HEK293T (cell line): ENCODE measurements at regions not wholly inside any gene's neighbourhood (a gene's known extent, or its start where the extent isn't known, plus 50 kb on each side); places are given as distances from the start of the nearest gene placed in this dataset.
"Not testable (repeated sequence)": the region's sequence is repeated elsewhere in the genome, so short reads cannot be mapped to it uniquely, and the experiment has no call there.

Source experiments
- CTCF ChIA-PET: fragments of 350-600 bp; formaldehyde crosslinking; extraction: SDS; loops from one replicate; lab custom pipeline; 2021; ENCODE audit warnings: antibody characterized with exemption, inconsistent platforms; lab: Yijun Ruan, JAX
- POLR2A ChIA-PET: fragments of 350-600 bp; formaldehyde crosslinking; extraction: SDS; loops from one replicate; lab custom pipeline; 2020; ENCODE audit warnings: antibody characterized with exemption, inconsistent platforms; lab: Yijun Ruan, JAX
- DNase-seq: peaks from one replicate; pipeline ENCODE4 v3.0.0; 2012; ENCODE audit warnings: mixed read lengths; ENCODE audit errors: extremely low spot score
- ARNT ChIP-seq: fragments of 450-650 bp; IDR thresholded peaks from 2 replicates; pipeline ENCODE4 v1.6.1; 2017; ENCODE audit warnings: mild to moderate bottlenecking
- BHLHE40 ChIP-seq: fragments of 450-650 bp; IDR thresholded peaks from 2 replicates; pipeline ENCODE4 v1.6.1; 2016; ENCODE audit warnings: mild to moderate bottlenecking, moderate library complexity, borderline replicate concordance
- CTBP1 ChIP-seq: fragments of 450-650 bp; IDR thresholded peaks from 2 replicates; pipeline ENCODE4 v1.6.1; 2016; ENCODE audit warnings: borderline replicate concordance
- ELF4 ChIP-seq: fragments of 450-650 bp; IDR thresholded peaks from 2 replicates; pipeline ENCODE4 v1.6.1; 2017; ENCODE audit warnings: antibody characterized with exemption
- FOXA1 ChIP-seq: fragments of 450-650 bp; IDR thresholded peaks from 2 replicates; pipeline ENCODE4 v1.6.1; 2016; ENCODE audit warnings: mild to moderate bottlenecking
- FOXK2 ChIP-seq: fragments of 450-650 bp; IDR thresholded peaks from 2 replicates; pipeline ENCODE4 v1.6.1; 2016; ENCODE audit warnings: mild to moderate bottlenecking
- FOXM1 ChIP-seq: fragments of 450-650 bp; IDR thresholded peaks from 2 replicates; pipeline ENCODE4 v1.6.1; 2017; ENCODE audit warnings: mild to moderate bottlenecking, borderline replicate concordance
- HDGF ChIP-seq: fragments of 450-650 bp; IDR thresholded peaks from 2 replicates; pipeline ENCODE4 v1.6.1; 2017; ENCODE audit warnings: antibody characterized with exemption, borderline replicate concordance
- L3MBTL2 ChIP-seq: fragments of 450-650 bp; conservative IDR thresholded peaks from 2 replicates; pipeline ENCODE4 v1.6.1; 2016; ENCODE audit warnings: mild to moderate bottlenecking
- LEF1 ChIP-seq: fragments of 450-650 bp; IDR thresholded peaks from 2 replicates; pipeline ENCODE4 v1.6.1; 2017; ENCODE audit warnings: mild to moderate bottlenecking, borderline replicate concordance
- NFRKB ChIP-seq: fragments of 450-650 bp; IDR thresholded peaks from 2 replicates; pipeline ENCODE4 v1.6.1; 2016; ENCODE audit warnings: mild to moderate bottlenecking, moderate library complexity
- PKNOX1 ChIP-seq: fragments of 450-650 bp; IDR thresholded peaks from 2 replicates; pipeline ENCODE4 v1.6.1; 2016
- SP1 ChIP-seq: fragments of 450-650 bp; IDR thresholded peaks from 2 replicates; pipeline ENCODE4 v1.6.1; 2017
- SUZ12 ChIP-seq: fragments of 450-650 bp; IDR thresholded peaks from 2 replicates; pipeline ENCODE4 v1.6.1; 2016; ENCODE audit warnings: mild to moderate bottlenecking
- TARDBP ChIP-seq: fragments of 450-650 bp; IDR thresholded peaks from 2 replicates; pipeline ENCODE4 v1.6.1; 2016
- ZNF384 ChIP-seq: fragments of 450-650 bp; IDR thresholded peaks from 2 replicates; pipeline ENCODE4 v1.6.1; 2016

- ChIA-PET CTCF (interaction anchor here (0.7 kb wide), 1 partner anchor 45 kb away, joined by 3 read pairs; no protein-coding TSS in a partner anchor), POLR2A (no interaction called here)
- TF ChIP-seq HDGF (no peak), ELF4 (no peak), SP1 (no peak), FOXK2 (no peak)
- DNase-seq = no peak
These were observed 184.2 kb downstream of the STK31 start for GRCh38 chr7:23893942-23894891.

DNA sequence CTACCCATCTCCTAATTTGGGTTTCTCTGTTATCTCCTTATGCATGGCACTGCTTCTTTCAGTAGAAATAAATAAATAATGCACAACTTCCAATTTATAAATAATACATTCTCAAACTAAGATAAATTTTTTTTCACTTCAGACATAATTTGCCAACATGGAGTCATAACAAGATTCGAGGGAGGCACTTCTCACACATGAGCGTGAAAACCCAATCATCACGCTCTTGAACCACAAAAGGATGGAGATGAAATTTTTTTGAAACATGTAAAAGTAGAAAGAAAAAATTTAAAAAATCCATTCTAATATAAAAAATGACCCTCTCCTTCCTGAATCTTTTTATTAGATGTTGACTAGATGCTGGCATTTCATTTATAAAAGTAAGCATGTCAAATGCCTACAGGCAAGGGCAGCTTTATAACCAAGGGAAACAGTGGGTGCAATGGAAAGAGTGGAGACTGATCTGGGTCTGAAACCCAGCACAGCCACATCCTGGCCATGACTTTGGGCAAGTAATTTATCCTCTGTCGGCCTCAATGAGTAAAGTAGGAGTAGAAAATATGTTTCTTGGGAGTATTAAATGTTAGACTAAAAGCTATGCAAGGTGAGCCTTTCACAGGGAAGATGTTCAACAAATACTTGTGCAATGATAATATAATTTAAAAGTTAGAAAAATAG lies 185.0 kb downstream of the STK31 start:
- ChIA-PET POLR2A (no interaction called here), CTCF (no interaction called here)
- TF ChIP-seq TARDBP = no peak
- TF ChIP-seq LEF1 = no peak
- no peak for TF ChIP-seq PKNOX1
- no peak for TF ChIP-seq FOXA1
- TF ChIP-seq BHLHE40 = no peak
- TF ChIP-seq SP1 = no peak
- no peak for TF ChIP-seq ARNT
- no peak for TF ChIP-seq NFRKB
- TF ChIP-seq HDGF = no peak
- TF ChIP-seq FOXK2 = no peak
- no peak for TF ChIP-seq L3MBTL2
- TF ChIP-seq ELF4 = no peak
- TF ChIP-seq SUZ12 = no peak
- no peak for TF ChIP-seq ZNF384
- TF ChIP-seq FOXM1 = no peak
- DNase-seq = no peak

GRCh38 chr7:23895666-23896096 lies 185.7 kb downstream of the STK31 start:
- CTCF ChIA-PET = interaction anchor here (0.6 kb wide), 1 partner anchor 12 kb away, joined by 3 read pairs; no protein-coding TSS in a partner anchor
- TF ChIP-seq PKNOX1 (no peak), BHLHE40 (no peak), FOXK2 (no peak), TARDBP (no peak), L3MBTL2 (no peak), FOXM1 (no peak), LEF1 (no peak), ELF4 (no peak), ARNT (no peak)
- POLR2A ChIA-PET = no interaction called here
- no peak for DNase-seq

- POLR2A ChIA-PET = no interaction called here
- no peak for TF ChIP-seq SUZ12
- TF ChIP-seq L3MBTL2 = no peak
- no peak for TF ChIP-seq ZNF384
- no peak for TF ChIP-seq TARDBP
- TF ChIP-seq HDGF = no peak
- no peak for TF ChIP-seq FOXM1
- TF ChIP-seq FOXA1 = no peak
- no peak for TF ChIP-seq BHLHE40
- CTCF ChIA-PET = no interaction called here
- DNase-seq = no peak
These were observed 188.6 kb downstream of the STK31 start for GRCh38 chr7:23898619-23899018.

DNA sequence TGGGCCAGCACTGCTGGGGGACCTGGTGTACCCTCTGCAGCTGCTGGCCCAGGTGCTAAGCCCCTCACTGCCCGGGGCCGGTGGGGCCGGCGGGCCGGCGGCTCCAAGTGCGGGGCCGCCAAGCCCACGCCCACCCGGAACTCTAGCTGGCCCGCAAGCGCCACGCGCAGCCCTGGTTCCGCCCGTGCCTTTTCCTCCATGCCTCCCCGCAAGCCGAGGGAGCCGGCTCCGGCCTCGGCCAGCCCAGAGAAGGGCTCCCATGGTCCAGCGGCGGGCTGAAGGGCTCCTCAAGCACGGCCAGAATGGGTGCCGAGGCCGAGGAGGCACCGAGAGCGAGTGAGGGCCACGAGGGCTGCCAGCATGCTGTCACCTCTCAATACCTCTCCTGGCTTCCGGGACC lies 194.9 kb downstream of the STK31 start:
- DNase-seq, POLR2A ChIA-PET, CTCF ChIA-PET: not testable (repeated sequence)

GRCh38 chr7:23907012-23907411 lies 197.0 kb downstream of the STK31 start:
- TF ChIP-seq SP1 (no peak), BHLHE40 (no peak)
- ChIA-PET POLR2A (no interaction called here), CTCF (no interaction called here)
- no peak for DNase-seq

DNA sequence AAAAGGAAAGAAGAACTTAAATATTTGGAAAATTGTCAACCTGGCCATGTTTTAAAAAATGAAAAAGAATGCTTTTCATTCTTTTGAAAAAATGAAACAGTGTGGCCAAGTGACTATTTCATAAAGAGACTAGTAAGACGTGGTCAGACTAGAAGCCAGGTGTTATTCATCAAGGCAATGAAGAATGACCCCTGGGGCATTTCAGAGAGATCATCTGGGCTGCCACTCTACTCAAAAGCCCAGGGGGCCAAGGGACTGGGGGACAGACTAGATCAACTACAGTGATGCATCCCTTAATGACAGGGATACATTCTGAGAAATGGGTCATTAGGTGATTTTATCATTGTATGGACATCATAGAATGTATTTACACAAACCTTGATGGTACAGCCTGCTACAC lies 199.4 kb downstream of the STK31 start:
- TF ChIP-seq SUZ12 (no peak), FOXK2 (no peak), LEF1 (no peak), PKNOX1 (no peak), FOXA1 (no peak), FOXM1 (no peak), CTBP1 (no peak), ZNF384 (no peak)
- no peak for DNase-seq
- ChIA-PET POLR2A (no interaction called here), CTCF (no interaction called here)
